Adipocyte (in vitro differentiated cells): ENCODE measurements at regions not wholly inside any gene's neighbourhood (a gene's known extent, or its start where the extent isn't known, plus 50 kb on each side); places are given as distances from the start of the nearest gene placed in this dataset.

ENCODE experiments used
- DNase-seq: peaks from one replicate; pipeline ENCODE4 v3.0.0-alpha.2; 2015; ENCODE audit warnings: low read depth
- H3K27me3 ChIP-seq: replicated peaks from 2 replicates; pipeline ENCODE4 v1.7.0; 2013; ENCODE audit warnings: mild to moderate bottlenecking, low read length, moderate library complexity; ENCODE audit not compliant: control insufficient read depth, insufficient read depth
- H3K36me3 ChIP-seq: 2 replicates; pipeline ENCODE4 v1.7.0; 2013; ENCODE audit warnings: low read length, mild to moderate bottlenecking, moderate library complexity; ENCODE audit not compliant: control insufficient read depth, insufficient read depth, severe bottlenecking
- H3K4me1 ChIP-seq: 2 replicates; pipeline ENCODE4 v1.7.0; 2013; ENCODE audit warnings: mild to moderate bottlenecking, low read length, moderate library complexity; ENCODE audit not compliant: control insufficient read depth, insufficient read depth
- H3K4me3 ChIP-seq: 2 replicates; pipeline ENCODE4 v1.7.0; 2013; ENCODE audit warnings: mild to moderate bottlenecking, low read length, moderate library complexity
- H3K9ac ChIP-seq: 2 replicates; pipeline ENCODE4 v1.7.0; 2013; ENCODE audit warnings: mild to moderate bottlenecking, low read length, moderate library complexity
- H3K9me3 ChIP-seq: 2 replicates; pipeline ENCODE4 v1.7.0; 2013; ENCODE audit warnings: mild to moderate bottlenecking, low read length, moderate library complexity; ENCODE audit not compliant: control insufficient read depth

DNA sequence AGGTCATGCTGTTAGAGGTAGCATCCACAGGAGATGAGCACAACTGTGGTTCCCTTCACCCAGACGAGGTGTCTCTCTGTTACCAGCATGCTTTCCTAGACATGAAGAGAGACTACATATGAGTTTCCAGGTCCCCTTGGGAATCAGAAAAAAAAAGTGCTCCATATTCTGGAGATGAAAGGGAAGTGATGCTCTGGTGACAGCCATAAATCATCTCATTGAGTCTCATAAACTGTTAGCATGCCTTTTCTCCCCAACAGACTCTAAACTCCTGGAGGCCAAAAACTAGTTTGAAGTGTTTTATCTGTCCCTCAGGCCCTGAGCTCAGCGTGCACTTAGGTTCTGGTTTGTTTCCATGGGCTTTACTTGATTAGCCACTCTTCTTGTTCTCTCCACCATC, 124.6 kb upstream of the CREB1 start:
- H3K9ac ChIP-seq: no peak overlapping the region
- H3K27me3 ChIP-seq: no peaks in the 10 kb centered on the region
- DNase-seq: no peak
- H3K4me1 ChIP-seq: peaks cover 18% of the 10 kb centered on the region
- no peaks in the 10 kb centered on the region for H3K9me3 ChIP-seq
- H3K36me3 ChIP-seq: no peaks in the 10 kb centered on the region
- H3K4me3 ChIP-seq: no peak overlapping the region

DNA sequence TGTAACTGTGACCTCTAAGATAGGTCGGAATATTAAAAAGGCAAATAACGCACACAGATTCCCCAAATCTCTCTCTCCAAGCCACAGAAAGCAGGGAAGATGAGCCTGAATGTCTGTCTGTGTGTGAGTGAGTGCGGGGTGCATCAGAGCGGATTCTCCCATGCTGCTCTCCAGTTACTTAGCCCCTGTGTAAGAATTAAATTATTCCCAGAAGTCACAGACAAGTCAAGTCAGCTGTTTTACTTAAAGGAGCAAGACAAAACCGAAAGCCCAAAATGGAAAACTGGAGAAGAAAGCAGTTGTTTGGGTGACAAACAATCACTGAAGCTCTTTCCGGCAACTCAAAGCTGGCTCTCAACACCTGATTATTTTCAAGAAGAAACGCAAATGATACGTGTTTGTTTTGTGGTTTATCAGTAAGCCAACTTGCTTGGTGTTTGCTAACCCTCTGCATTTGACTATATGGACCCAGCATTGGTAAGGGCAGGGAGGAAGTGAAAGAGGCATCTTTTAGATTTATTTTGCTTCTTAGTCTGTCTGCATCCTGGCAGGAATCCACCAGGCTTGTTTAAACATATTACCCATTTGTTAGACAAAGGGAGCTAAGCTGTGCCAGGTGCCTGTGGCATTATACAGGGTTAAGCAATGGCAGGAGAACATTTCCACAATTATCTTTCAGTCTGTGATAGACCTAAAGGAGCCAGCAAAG, 121.5 kb upstream of the CREB1 start:
- Histone ChIP-seq H3K4me3 (peak overlapping the region; percentile 28), H3K36me3 (no peaks in the 10 kb centered on the region), H3K9me3 (no peaks in the 10 kb centered on the region), H3K9ac (no peak overlapping the region), H3K4me1 (peaks cover 18% of the 10 kb centered on the region), H3K27me3 (no peaks in the 10 kb centered on the region)
- DNase-seq: no peak

DNA sequence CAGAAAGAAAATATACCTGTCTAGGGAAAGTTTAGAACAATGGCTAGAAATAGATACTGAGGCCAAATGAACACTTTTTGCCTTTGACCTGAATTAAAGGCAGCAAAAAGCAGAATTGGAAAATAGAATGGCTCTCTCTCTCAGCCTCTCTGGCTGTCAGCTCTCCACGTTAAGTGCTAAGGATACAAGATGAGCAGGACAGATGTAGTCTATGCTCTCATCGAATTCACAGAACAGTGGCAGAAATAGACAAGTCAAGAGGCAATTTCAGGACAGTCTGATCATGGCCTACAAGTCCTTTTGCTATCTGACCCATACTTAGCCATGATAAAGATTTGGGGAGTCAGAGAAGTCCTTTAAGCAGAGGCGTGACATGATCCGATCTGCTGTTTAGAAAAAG, 120.2 kb upstream of the CREB1 start:
- no peak for DNase-seq
- peaks cover 18% of the 10 kb centered on the region for H3K4me1 ChIP-seq
- no peaks in the 10 kb centered on the region for H3K27me3 ChIP-seq
- H3K36me3 ChIP-seq: no peaks in the 10 kb centered on the region
- no peak overlapping the region for H3K9ac ChIP-seq
- no peaks in the 10 kb centered on the region for H3K9me3 ChIP-seq
- H3K4me3 ChIP-seq: no peak overlapping the region

DNA sequence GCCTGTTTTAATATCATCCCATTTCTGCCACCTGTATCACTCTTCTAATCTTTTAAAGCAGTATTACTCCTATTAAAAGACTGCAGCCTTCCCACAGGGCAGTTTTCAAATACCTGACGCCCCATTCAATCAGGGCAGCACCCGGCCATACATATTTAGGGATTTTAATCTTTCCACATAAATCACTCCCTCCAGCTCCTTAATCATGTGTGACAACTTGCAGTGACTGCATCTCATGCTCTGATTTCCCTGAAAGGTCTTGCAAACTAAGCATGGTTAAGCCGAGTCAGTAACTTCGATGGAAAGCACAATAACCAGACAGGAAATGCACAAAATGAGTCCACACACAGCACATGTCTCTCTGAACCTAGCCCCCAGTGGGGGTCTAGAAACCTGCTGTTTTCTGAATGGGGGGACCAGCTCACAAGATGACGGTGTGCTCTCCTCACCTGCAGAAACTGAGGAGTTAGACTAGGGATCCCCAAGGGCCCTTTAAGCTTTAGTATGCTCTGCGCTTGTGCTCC, 116.9 kb upstream of the CREB1 start:
- H3K4me3 ChIP-seq: no peak overlapping the region
- peaks cover 18% of the 10 kb centered on the region for H3K4me1 ChIP-seq
- DNase-seq: no peak
- H3K36me3 ChIP-seq: no peaks in the 10 kb centered on the region
- H3K9ac ChIP-seq: no peak overlapping the region
- H3K27me3 ChIP-seq: no peaks in the 10 kb centered on the region
- no peaks in the 10 kb centered on the region for H3K9me3 ChIP-seq

DNA sequence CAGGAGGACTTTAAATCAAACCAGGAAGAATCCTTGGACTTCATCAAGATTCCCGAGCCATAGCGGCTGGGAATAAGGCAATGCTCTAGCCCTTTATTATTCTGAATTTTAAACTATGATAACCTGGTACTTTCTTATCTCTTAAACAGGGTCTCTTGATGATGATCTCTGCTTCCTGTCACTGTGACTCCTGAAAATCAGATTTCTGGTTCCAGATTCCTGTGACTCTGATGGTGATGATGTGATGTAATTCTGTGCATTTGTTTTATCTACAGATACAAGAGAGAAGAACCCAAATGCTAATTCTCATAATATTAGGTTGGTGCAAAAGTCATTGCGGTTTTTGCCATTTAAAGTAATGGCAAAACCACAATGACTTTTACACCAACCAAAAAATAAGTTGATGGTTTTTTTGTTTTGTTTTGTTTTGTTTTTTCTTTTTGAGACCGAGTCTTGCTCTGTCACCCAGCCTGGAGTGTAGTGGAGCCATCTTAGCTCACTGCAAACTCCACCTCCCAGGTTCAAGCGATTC, 116.3 kb upstream of the CREB1 start:
- no peak overlapping the region for H3K9ac ChIP-seq
- peaks cover 13% of the 10 kb centered on the region for H3K4me1 ChIP-seq
- no peaks in the 10 kb centered on the region for H3K36me3 ChIP-seq
- no peak overlapping the region for H3K4me3 ChIP-seq
- no peak for DNase-seq
- no peaks in the 10 kb centered on the region for H3K27me3 ChIP-seq
- no peaks in the 10 kb centered on the region for H3K9me3 ChIP-seq

DNA sequence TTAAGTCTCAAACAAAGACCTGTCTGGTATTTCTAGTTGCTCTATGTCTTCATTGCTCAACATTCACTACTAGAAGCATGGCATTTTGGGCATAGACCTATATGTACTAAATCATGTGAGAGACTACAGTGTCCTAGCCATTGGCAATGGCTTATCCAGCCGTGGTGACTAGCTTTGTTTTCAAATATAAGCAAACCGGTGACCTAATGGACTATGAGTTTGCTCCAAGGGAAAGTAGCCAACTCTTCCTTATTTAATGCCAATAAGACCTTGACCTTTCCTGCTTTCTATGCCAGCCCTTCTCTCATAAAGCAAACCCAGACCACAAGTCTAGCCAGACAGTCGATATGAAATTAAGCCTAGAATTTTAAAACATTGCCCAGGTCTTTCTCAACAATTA, 113.7 kb upstream of the CREB1 start:
- no peak overlapping the region for H3K4me3 ChIP-seq
- H3K9ac ChIP-seq: no peak overlapping the region
- H3K9me3 ChIP-seq: no peaks in the 10 kb centered on the region
- DNase-seq: no peak
- no peaks in the 10 kb centered on the region for H3K4me1 ChIP-seq
- no peaks in the 10 kb centered on the region for H3K27me3 ChIP-seq
- H3K36me3 ChIP-seq: no peaks in the 10 kb centered on the region

DNA sequence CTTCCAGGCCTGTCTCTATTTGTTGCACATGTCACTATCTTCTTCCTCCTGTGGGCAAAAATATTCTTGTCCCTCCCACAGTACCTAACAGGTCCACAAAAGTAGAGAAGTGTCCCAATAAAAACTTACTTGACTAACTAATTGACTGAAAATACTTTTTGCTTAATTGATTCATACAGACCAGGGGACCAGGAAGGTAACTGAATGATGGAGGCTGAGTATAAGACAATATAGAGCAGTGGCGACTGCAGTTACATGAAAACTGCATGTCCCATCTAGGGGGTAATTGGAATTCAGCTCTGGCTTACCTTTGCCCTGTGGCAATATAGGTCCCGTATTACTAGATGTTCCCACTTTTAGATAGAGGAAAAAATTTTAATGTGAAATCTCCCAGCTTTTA, 112.9 kb upstream of the CREB1 start:
- no peaks in the 10 kb centered on the region for H3K27me3 ChIP-seq
- H3K4me3 ChIP-seq: no peak overlapping the region
- no peaks in the 10 kb centered on the region for H3K9me3 ChIP-seq
- no peak overlapping the region for H3K9ac ChIP-seq
- no peak for DNase-seq
- no peaks in the 10 kb centered on the region for H3K4me1 ChIP-seq
- H3K36me3 ChIP-seq: no peaks in the 10 kb centered on the region

DNA sequence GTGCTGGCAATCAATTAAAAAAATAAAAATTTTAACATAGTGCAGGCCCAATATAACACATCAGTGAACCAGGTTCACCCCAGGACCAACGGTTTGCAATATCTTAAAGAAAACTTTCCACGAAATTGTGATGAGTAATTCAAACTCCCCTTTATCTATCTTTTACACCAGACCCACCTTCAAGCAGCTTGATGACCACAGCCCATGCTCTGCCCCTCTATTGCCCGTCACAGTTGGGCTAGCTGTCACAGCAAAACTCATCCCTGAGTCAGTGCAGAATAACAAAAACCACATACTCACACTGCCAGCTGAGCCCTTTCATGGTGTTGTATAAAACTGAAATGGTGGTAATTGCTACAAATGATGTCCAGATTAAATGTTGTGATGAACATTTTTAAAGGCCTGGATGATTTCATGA, 112.5 kb upstream of the CREB1 start:
- DNase-seq: no peak
- Histone ChIP-seq H3K4me3 (no peak overlapping the region), H3K36me3 (no peaks in the 10 kb centered on the region), H3K9ac (no peak overlapping the region), H3K27me3 (no peaks in the 10 kb centered on the region), H3K9me3 (no peaks in the 10 kb centered on the region), H3K4me1 (no peaks in the 10 kb centered on the region)

DNA sequence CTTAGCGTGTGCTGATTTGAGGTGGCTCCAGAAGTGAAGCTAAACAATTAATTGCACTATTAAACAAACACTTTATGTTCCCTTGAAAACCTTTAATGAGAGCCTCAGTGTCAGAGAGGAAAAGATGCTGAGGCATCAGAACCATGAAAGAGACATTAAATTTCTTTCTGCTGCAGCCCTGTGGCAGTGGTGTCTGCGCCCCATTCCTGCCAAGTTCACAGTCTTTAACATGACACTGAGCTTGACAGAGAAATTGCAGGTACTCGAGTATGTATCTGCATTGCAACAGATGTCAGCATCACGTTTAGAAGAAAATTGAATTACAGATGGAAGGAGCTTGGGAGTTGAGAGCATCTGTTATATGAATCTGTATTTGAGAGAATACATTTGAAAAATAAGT, 111.3 kb upstream of the CREB1 start:
- Histone ChIP-seq H3K36me3 (no peaks in the 10 kb centered on the region), H3K4me3 (no peak overlapping the region), H3K4me1 (no peaks in the 10 kb centered on the region), H3K9me3 (no peaks in the 10 kb centered on the region), H3K27me3 (no peaks in the 10 kb centered on the region), H3K9ac (no peak overlapping the region)
- no peak for DNase-seq

DNA sequence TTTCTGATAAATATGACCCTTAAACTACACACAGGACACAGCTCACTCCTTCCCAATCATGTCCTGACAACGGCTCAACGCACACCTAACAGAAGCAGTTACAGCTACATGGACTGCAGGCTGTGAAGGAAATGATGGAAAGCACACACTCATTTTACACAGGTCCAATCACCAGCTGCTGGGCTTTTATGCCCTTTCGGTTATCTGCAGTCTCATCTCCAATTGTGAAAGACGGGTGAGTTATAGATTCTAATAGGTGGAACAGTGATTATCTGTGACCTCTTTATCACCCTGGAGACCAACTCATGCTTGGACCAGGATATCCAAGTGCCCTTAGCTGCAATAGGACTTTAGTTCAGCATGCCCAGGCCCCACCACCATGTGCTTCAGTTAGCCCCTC, 110.4 kb upstream of the CREB1 start:
- H3K9me3 ChIP-seq: no peaks in the 10 kb centered on the region
- no peak for DNase-seq
- no peaks in the 10 kb centered on the region for H3K4me1 ChIP-seq
- no peak overlapping the region for H3K9ac ChIP-seq
- no peak overlapping the region for H3K4me3 ChIP-seq
- no peaks in the 10 kb centered on the region for H3K27me3 ChIP-seq
- no peaks in the 10 kb centered on the region for H3K36me3 ChIP-seq

DNA sequence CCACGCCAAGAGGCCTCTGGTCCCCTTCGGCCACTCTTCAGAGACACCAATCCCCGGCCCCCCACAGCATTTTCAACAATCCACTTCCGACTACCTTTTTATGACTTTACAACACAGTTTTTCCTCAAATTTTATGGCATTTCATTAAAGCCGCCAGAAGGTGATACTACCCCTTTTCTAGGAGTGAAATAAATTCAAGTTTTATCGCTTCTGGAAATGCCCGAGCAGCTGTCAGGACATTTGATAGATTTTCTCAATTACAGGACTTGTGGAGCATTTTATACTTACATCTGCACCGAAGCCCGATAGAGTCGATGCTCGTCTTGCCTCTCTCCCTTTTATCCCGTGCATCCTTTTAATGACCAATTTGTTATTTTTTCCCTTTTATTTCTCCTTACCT, 108.1 kb upstream of the CREB1 start:
- Histone ChIP-seq H3K4me1 (no peaks in the 10 kb centered on the region), H3K36me3 (no peaks in the 10 kb centered on the region), H3K4me3 (no peak overlapping the region), H3K9ac (no peak overlapping the region), H3K9me3 (no peaks in the 10 kb centered on the region), H3K27me3 (no peaks in the 10 kb centered on the region)
- DNase-seq: no peak

DNA sequence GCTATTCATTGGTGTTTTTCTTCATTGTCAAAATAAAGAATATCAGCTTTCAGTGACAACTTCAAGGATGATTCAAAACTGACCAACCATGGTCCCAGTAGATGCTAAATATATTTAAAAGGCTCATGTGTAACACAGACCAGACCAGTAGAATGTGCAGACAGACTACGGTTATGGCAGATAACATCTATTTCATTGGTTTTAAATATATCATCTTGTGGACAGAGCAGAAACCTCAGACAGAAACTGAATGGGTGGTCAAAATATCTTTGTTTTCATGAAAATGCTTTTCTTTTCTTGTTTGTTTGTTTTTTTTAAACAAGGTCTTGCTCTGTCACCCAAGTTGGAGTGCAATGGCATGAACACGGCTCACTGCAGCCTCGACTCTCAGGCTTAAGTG, 107.4 kb upstream of the CREB1 start:
- Histone ChIP-seq H3K36me3 (no peaks in the 10 kb centered on the region), H3K9ac (no peak overlapping the region), H3K4me1 (no peaks in the 10 kb centered on the region), H3K27me3 (no peaks in the 10 kb centered on the region), H3K9me3 (no peaks in the 10 kb centered on the region), H3K4me3 (no peak overlapping the region)
- DNase-seq: no peak
